ENCODE measurements at regions not wholly inside any gene's neighbourhood (a gene's known extent, or its start where the extent isn't known, plus 50 kb on each side); places are given as distances from the start of the nearest gene placed in this dataset.

- TF ChIP-seq CTCF (IDR thresholded peaks at IDR 0.05) = no peak
- TF ChIP-seq POLR2A (IDR thresholded peaks at IDR 0.05) = no peak
Measured at GRCh38 chr4:96504386-96504785, 664.5 kb downstream of the PDHA2 start.
